HG03520 (cell line): ENCODE measurements at regions not wholly inside any gene's neighbourhood (a gene's known extent, or its start where the extent isn't known, plus 50 kb on each side); places are given as distances from the start of the nearest gene placed in this dataset.

Source experiments
- ATAC-seq: cut with Tn5 transposase; IDR thresholded peaks from one replicate; pipeline ENCODE4 v1.9.1; 2021; ENCODE audit warnings: mild to moderate bottlenecking, moderate library complexity; ENCODE audit not compliant: unreplicated experiment

DNA sequence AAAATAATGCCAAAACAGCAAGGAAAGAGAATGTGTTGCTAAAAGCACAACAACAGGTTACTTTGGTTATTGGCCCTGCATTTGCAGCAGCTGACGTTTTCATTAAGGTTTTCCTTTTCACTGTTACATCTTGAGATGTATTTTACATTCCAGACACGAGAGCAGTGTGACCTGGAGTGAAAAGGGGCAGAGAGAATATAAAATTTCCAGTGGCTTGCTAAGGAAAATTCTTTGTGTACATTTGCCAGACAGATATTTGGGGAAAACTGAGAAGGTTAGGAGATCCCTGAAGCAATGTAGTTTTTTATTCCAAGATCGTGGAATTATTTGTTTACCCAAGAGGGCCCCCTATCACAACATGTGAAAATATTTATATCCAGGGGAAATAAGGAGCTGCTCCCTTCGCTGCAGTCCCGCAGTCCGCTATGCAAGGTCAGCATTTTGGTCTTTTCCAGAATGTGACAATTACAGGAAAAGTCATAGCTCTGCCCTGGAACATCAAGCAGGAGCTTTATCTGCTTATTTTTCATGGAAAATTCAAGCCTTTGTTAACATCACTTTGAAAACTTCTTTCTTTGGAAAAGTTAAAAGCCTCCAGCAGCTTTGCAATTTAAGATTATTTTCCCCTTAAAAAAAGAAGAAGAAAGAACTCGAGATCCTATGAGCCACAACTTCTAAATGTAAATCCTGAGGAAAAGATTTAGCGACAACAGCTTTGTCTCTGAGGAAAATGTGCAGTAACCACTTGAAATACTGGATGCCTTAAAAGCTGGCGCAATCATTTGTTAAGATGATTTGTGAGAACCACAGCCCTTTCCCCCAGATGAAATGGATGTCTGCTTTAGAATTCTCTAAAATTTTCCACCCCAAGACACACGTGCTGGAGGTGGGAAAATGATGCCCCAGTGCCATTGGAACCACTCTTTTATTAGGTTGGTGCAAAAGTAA, 256.4 kb upstream of the TPM1 start:
- no peak for ATAC-seq

GRCh38 chr15:62787401-62787800, 255.1 kb upstream of the TPM1 start:
- no peak for ATAC-seq

DNA sequence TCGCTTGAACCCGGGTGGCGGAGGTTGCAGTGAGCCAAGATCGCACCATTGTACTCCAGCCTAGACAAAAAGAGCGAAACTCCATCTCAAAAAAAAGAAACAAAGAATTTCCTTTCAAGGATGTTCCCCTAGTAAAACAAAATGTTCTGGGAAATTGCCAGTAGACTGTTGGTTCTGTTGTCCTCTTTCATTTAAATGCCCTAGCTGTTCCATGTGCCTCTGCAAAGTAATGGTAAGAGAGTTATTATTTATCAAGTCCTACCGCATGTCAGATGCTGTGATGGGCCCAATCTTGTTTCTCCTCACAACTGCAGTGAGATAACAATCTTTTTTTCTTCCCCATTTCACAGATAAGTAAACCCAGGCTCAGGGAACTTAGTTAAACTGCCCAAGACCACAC, 254.3 kb upstream of the TPM1 start:
- ATAC-seq, result no peak

GRCh38 chr15:62790546-62790945, 252.0 kb upstream of the TPM1 start:
- ATAC-seq, result no peak

GRCh38 chr15:62791694-62792093, 250.9 kb upstream of the TPM1 start:
- no peak for ATAC-seq

GRCh38 chr15:62792986-62793751, 249.4 kb upstream of the TPM1 start:
- no peak for ATAC-seq

DNA sequence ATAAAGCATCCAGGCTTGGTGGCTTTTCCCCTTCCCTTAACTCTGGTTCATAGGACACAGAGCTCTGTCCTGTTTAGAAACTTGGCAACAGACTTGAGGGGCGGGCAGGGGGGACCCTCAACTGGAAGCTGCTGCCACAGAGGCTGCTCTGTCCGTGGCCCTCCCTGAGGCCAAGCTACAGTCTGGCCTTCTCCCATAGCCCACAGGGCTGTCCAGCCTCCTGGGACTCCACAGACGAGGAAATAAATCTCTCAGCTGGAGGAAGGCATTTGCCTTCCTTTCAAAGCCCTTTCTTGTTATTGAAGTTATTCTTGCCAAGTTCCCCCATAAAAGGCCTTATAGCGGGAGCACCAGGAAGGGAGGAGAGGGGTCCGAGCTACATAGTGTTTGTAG, 248.8 kb upstream of the TPM1 start:
- ATAC-seq, result no peak

DNA sequence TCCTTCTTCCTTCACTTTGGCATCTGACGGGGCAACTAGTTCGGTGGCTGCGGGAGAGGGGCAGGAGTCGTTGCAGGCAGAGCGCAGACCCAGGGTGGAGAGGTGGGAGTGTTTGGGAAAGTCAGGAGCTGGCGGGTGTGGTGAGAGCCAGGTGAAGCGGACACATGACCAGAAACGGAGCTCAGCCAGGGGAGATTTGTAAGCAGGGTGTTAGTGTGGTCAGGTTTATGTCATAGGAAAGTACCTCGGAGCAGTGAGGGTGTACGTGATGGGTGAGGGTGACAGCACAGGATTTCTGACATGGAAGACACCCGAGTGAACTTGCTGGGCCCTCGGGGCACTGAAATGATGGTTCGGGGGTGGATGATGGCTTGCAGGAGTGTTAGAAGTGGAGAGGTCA, 247.4 kb upstream of the TPM1 start:
- ATAC-seq, result no peak

GRCh38 chr15:62795700-62796695, 246.5 kb upstream of the TPM1 start:
- no peak for ATAC-seq

GRCh38 chr15:62797171-62797570, 245.4 kb upstream of the TPM1 start:
- no peak for ATAC-seq

GRCh38 chr15:62798536-62798935, 244.0 kb upstream of the TPM1 start:
- ATAC-seq, result no peak

DNA sequence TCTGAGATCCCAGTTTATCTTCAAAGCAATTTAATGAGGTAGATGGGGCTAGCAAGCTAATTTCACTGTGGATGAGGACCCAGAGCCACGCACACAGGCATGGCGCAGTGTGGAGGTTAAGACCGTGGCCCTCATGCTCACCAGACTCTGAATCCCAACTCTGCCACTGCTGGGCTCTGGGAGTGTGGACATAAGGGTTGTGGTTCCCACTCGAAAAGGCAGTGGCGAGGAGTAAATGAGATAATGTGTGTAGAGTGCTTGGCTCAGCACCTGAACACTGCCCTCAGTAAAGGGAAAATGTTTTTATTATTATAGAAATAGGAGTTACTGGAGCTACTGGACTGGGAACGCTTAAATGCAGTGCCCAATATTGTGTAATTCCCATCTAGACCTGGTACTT, 243.5 kb upstream of the TPM1 start:
- no peak for ATAC-seq

DNA sequence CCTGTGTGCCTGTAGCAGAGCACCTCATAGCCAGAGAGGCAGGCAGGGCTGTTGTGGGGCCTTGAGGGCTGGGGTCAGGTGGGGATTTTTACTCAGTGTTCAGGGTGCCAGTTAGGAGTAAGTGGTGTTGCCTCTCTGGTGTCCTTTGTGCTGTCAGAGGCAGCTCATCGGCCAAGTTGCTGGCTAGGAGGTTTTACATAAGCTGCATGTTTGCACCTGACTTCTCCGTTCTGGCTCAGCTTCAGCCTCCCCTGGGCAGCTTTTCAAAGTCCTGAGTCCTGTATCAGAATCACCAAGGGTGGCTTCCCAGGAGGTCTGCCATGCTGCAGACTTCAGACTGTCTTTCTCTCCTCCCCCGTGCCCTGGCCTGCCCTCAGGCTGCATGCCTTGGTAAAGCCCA, 242.6 kb upstream of the TPM1 start:
- no peak for ATAC-seq

DNA sequence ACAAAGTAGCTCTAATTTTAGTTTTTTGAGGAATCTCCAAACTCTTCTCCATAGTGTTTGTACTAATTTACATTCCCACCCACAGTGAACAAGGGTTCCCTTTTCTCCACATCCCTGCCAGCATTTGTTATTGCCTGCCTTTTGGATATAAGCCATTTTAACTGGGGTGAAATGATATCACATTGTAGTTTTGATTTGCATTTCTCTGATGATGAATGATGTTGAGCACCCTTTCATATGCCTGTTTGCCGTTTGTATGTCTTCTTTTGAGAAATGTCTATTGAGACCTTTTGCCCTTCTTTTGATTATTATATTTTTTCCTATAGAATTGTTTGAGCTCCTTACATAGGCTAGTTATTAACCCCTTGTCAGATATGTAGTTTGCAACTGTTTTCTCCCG, 239.9 kb upstream of the TPM1 start:
- ATAC-seq, result no peak

GRCh38 chr15:62803856-62804400, 238.6 kb upstream of the TPM1 start:
- ATAC-seq, result no peak

DNA sequence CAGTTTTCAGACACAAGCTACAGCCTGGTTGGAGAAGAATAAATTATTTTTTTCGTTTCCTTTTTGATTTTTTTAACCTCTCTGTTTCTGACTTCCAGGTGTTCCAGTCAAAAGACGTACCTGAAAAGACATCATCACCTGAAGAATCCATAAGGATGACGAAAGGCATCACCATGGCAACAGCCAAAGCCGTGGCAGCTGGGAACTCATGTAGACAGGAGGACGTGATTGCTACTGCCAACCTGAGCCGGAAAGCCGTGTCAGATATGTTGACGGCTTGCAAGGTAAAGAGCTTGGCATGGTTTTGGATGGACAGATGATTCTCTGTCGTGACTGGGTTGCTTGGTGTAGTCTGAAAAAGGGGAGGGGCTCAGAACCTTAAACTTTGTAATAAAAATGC, 237.0 kb upstream of the TPM1 start:
- no peak for ATAC-seq

DNA sequence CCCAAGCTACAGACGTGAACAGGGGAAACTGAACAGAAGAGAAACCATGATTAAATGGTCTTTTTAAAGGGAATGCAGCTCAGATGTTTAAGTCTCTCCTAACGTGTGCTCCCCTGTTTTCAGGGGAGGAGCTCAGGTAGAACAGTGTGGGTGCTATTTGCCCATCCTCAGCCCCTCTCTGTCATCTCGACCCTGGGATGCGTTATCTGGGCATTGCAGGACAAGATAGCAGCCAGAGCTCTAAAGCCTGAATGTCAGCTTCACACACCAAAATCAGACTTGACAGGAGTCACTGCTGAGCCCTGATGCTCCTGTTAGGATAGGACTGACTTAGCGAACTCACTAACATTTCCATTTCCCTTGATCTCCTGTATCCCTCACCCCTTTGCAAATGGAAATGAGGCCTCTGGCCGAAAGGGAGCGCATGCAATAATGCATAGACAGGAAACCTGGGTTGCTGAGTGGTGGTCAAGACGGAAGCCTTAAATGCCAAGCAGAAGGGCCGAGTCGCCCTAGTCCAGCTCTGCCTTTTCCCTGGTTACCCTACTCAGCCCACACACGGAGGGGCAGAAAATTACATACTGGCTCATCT, 234.9 kb upstream of the TPM1 start:
- no peak for ATAC-seq

DNA sequence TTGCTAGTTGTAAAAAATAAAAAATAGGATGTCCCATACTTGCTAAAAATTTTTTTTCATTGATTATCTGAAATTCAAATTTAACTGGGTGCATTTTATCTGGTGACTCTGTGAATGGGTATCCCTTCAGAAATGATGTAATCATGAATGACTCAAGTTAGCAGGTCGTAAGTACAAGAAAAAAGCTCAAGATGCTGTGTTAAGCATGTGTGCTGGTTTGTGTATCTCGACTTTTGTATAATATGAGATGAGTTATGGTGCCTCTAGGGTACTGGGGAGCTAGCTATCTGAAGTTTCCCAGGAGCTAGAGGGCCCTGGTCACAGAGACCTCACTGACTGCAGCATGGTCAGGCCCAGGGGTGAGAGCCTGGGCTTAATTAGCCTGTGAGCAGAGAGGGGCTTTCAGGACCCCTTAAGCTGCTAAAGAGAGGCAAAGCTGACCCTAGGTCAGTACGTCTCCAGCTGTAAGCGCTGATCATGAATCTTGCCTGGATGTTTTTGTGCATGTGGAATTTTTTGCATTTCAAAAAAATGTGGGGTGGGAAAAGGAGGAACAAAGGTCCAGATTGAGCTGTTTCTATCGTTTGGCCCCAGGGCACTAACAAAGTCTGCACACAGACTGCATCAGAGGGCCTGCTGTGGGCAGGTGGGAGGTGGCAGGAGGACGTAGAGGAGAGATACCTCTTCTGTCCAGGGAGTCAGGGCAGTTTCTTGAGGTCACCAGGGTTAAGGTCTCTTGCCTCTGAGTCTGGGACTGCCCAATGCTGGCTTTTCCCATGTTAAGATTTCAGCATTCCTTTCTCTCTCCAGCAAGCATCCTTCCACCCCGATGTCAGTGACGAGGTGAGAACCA, 233.2 kb upstream of the TPM1 start:
- ATAC-seq, result no peak

- no peak for ATAC-seq
Observed at GRCh38 chr15:62809968-62810260, 232.6 kb upstream of the TPM1 start.

DNA sequence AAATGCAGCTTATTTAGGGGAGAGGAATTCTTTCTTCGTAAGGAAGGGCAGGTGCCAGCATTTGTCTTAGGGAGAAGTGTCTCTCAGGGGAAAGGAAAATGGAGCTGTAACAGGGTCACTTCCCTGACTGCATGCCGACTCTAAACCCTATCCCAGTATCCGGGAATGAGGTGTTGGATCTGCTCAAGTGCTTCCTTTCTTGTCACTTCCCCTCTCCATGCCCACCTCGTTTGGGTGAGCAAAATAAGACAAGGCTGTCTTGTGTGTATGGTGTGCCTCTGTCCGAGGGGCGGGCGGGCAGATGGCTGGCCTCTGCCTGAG, 230.1 kb upstream of the TPM1 start:
- ATAC-seq, result no peak
